ENCODE measurements at regions not wholly inside any gene's neighbourhood (a gene's known extent, or its start where the extent isn't known, plus 50 kb on each side); places are given as distances from the start of the nearest gene placed in this dataset.

DNA sequence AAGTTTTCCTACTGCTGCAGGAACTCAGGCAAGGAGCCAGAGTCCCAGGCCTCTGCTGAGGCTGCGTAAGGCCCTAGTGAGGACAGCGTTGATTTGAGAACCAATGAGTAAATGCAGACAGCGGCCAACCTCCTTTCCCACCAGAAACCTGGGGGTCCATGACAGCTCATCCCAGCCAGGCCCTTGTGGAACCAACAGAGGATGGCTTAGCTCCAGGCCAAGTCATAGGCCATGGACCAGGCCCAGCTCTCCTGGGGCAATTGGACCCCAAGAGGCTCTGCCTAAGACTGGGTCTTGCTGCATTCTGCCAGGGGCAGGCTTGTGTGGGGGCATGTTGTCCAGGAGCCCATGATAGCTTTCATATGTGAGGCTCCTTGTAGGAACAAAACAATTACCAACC, 65.4 kb upstream of the PPP1R3C start:
- TF ChIP-seq, protein P1, sequence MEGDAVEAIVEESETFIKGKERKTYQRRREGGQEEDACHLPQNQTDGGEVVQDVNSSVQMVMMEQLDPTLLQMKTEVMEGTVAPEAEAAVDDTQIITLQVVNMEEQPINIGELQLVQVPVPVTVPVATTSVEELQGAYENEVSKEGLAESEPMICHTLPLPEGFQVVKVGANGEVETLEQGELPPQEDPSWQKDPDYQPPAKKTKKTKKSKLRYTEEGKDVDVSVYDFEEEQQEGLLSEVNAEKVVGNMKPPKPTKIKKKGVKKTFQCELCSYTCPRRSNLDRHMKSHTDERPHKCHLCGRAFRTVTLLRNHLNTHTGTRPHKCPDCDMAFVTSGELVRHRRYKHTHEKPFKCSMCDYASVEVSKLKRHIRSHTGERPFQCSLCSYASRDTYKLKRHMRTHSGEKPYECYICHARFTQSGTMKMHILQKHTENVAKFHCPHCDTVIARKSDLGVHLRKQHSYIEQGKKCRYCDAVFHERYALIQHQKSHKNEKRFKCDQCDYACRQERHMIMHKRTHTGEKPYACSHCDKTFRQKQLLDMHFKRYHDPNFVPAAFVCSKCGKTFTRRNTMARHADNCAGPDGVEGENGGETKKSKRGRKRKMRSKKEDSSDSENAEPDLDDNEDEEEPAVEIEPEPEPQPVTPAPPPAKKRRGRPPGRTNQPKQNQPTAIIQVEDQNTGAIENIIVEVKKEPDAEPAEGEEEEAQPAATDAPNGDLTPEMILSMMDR (IDR thresholded peaks at IDR 0.05): no peak
- TF ChIP-seq POLR2A (IDR thresholded peaks at IDR 0.05): no peak
